Trophoblast cell (in vitro differentiated cells and primary cell): ENCODE measurements at regions not wholly inside any gene's neighbourhood (a gene's known extent, or its start where the extent isn't known, plus 50 kb on each side); places are given as distances from the start of the nearest gene placed in this dataset.

Experiments used
- DNase-seq, 2 donors: peaks; one replicate each; pipeline ENCODE4 v3.0.0-alpha.2; 2016
- H2AFZ ChIP-seq: 2 replicates; pipeline ENCODE4 v1.6.1; 2013; ENCODE audit warnings: low read length, moderate library complexity, mild to moderate bottlenecking; ENCODE audit not compliant: insufficient read depth, poor library complexity
- H2AK5ac ChIP-seq: 2 replicates; pipeline ENCODE4 v1.6.1; 2013; ENCODE audit warnings: mild to moderate bottlenecking, low read length
- H2BK120ac ChIP-seq: 2 replicates; pipeline ENCODE4 v1.6.1; 2013; ENCODE audit warnings: low read length, mild to moderate bottlenecking, moderate library complexity; ENCODE audit not compliant: insufficient read depth, poor library complexity
- H2BK12ac ChIP-seq: 2 replicates; pipeline ENCODE4 v1.6.1; 2013; ENCODE audit warnings: mild to moderate bottlenecking, low read length, moderate library complexity
- H2BK5ac ChIP-seq: 2 replicates; pipeline ENCODE4 v1.6.1; 2013; ENCODE audit warnings: low read length, low read depth, moderate library complexity, mild to moderate bottlenecking; ENCODE audit not compliant: poor library complexity
- H3K14ac ChIP-seq: 2 replicates; pipeline ENCODE4 v1.6.1; 2013; ENCODE audit warnings: mild to moderate bottlenecking, low read length
- H3K18ac ChIP-seq: 2 replicates; pipeline ENCODE4 v1.6.1; 2013; ENCODE audit warnings: mild to moderate bottlenecking, low read length
- H3K23ac ChIP-seq: 2 replicates; pipeline ENCODE4 v1.6.1; 2013; ENCODE audit warnings: low read length
- H3K27ac ChIP-seq: 2 replicates; pipeline ENCODE4 v1.5.1; 2013; ENCODE audit warnings: low read depth, mild to moderate bottlenecking, inconsistent platforms, low read length, moderate library complexity
- H3K27me3 ChIP-seq: 2 replicates; pipeline ENCODE4 v1.6.1; 2013; ENCODE audit warnings: inconsistent platforms, mild to moderate bottlenecking, low read length, moderate library complexity; ENCODE audit not compliant: insufficient read depth
- H3K36me3 ChIP-seq, 2 experiments: 1 replicate in 1 of 2; 2 replicates in 1 of 2; pipeline ENCODE4 v1.6.1; 2013; ENCODE audit warnings: low read length in 2 of 2, mild to moderate bottlenecking in 2 of 2, moderate library complexity in 1 of 2; ENCODE audit not compliant: insufficient read depth in 2 of 2, control insufficient read depth in 1 of 2
- H3K4ac ChIP-seq: 2 replicates; pipeline ENCODE4 v1.6.1; 2013; ENCODE audit warnings: low read depth, mild to moderate bottlenecking, low read length, moderate library complexity
- H3K4me1 ChIP-seq, 2 experiments: 1 replicate in 1 of 2; 2 replicates in 1 of 2; pipeline ENCODE4 v1.6.1; 2013; ENCODE audit warnings: low read length in 2 of 2, mild to moderate bottlenecking in 2 of 2, moderate library complexity in 1 of 2; ENCODE audit not compliant: insufficient read depth in 2 of 2, control insufficient read depth in 1 of 2
- H3K4me2 ChIP-seq: 2 replicates; pipeline ENCODE4 v1.6.1; 2013; ENCODE audit warnings: inconsistent platforms, mild to moderate bottlenecking, low read length, moderate library complexity
- H3K4me3 ChIP-seq: 2 replicates; pipeline ENCODE4 v1.5.1; 2013; ENCODE audit warnings: mild to moderate bottlenecking, low read depth, low read length, inconsistent platforms
- H3K79me1 ChIP-seq: one replicate; pipeline ENCODE4 v1.6.1; 2013; ENCODE audit warnings: low read length
- H3K79me2 ChIP-seq: 2 replicates; pipeline ENCODE4 v1.6.1; 2013; ENCODE audit warnings: low read length, mild to moderate bottlenecking; ENCODE audit not compliant: control insufficient read depth, insufficient read depth, poor library complexity
- H3K9ac ChIP-seq: 2 replicates; pipeline ENCODE4 v1.6.1; 2013; ENCODE audit warnings: mild to moderate bottlenecking, low read length
- H3K9me3 ChIP-seq: 2 replicates; pipeline ENCODE4 v1.6.1; 2013; ENCODE audit warnings: low read depth, mild to moderate bottlenecking, control low read depth, inconsistent platforms, low read length; ENCODE audit not compliant: insufficient read depth
- H4K12ac ChIP-seq: 2 replicates; pipeline ENCODE4 v1.6.1; 2013; ENCODE audit warnings: low read depth, mild to moderate bottlenecking, low read length, moderate library complexity
- H4K8ac ChIP-seq: 2 replicates; pipeline ENCODE4 v1.6.1; 2013; ENCODE audit warnings: low read depth, mild to moderate bottlenecking, low read length, moderate library complexity
- H4K91ac ChIP-seq: one replicate; pipeline ENCODE4 v1.6.1; 2013; ENCODE audit warnings: low read depth, mild to moderate bottlenecking, low read length, moderate library complexity
- WGBS: extraction: QIAGEN DNeasy Blood & Tissue Kit; methylation state at CpG from one replicate; pipeline ENCODE4 v1.1.7; 2013; ENCODE audit warnings: missing lambda C conversion rate; ENCODE audit not compliant: insufficient read length, insufficient coverage; ENCODE audit errors: extremely low coverage; 5-methylcytosine and 5-hydroxymethylcytosine counted together

DNA sequence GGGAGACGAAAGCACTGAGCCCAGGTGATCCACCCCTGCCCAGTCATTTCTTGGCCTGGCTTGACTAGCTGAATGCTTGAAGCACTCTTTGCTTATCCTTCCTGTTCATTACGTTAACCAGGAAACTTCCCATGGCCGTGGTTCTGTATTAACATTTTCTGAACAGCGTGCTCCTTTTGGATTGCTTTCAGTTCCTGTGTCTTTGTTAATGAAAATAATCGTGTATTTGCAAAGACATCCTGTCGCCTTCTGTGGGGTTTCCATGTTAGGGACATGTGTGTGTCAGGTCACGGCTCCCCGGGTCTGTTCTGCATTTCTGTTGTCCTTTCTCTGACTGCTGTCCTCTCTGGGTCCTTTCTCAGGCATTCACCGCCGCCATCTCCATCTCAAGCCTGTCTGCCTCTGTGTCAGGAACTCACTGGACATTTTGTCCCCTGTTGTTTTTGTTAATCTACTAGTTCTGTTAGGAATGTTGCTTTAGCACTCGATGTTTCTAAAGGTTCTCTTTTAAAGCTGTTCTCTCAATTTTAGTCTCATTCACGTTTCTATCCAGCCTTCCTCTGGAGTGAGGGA, 434.1 kb upstream of the HS6ST1 start:
- whole genome bisulfite sequencing = no CpG with 5 or more reads among the region's 12 CpGs
- Histone ChIP-seq H2BK120ac (no peak overlapping the region), H3K79me2 (no peaks in the 10 kb centered on the region), H3K79me1 (no peaks in the 10 kb centered on the region), H3K27ac (no peak overlapping the region), H4K12ac (no peak overlapping the region), H3K14ac (no peak overlapping the region), H3K18ac (no peak overlapping the region), H3K4me2 (no peak overlapping the region), H2BK12ac (no peak overlapping the region), H3K4me3 (no peak overlapping the region), H2AFZ (no peak overlapping the region), H4K91ac (no peak overlapping the region), H3K36me3 (no peaks in the 10 kb centered on the region), H2BK5ac (no peak overlapping the region), H3K4me1 (no peaks in the 10 kb centered on the region), H3K27me3 (no peaks in the 10 kb centered on the region), H3K23ac (no peak overlapping the region), H3K4ac (no peak overlapping the region), H4K8ac (no peak overlapping the region), H3K9ac (no peak overlapping the region), H3K9me3 (peaks cover 4% of the 10 kb centered on the region), H2AK5ac (no peak overlapping the region)
- no peak for DNase-seq

GRCh38 chr2:128753321-128753720, 434.7 kb upstream of the HS6ST1 start:
- no peak for DNase-seq
- Histone ChIP-seq H3K9me3 (peaks cover 4% of the 10 kb centered on the region), H3K14ac (no peak overlapping the region), H3K36me3 (no peaks in the 10 kb centered on the region), H4K91ac (no peak overlapping the region), H2BK5ac (no peak overlapping the region), H3K23ac (no peak overlapping the region), H3K4me3 (no peak overlapping the region), H3K4me1 (no peaks in the 10 kb centered on the region), H4K8ac (no peak overlapping the region), H2BK12ac (no peak overlapping the region), H4K12ac (no peak overlapping the region), H3K18ac (no peak overlapping the region), H2BK120ac (no peak overlapping the region), H3K79me2 (no peaks in the 10 kb centered on the region), H3K4me2 (no peak overlapping the region), H2AK5ac (no peak overlapping the region), H3K79me1 (no peaks in the 10 kb centered on the region), H3K27me3 (no peaks in the 10 kb centered on the region), H3K9ac (no peak overlapping the region), H3K4ac (no peak overlapping the region), H3K27ac (no peak overlapping the region), H2AFZ (no peak overlapping the region)
- WGBS = no CpG with 5 or more reads among the region's 7 CpGs

- WGBS = no CpG with 5 or more reads among the region's 6 CpGs
- H3K4me2 ChIP-seq = no peak overlapping the region
- no peak overlapping the region for H4K12ac ChIP-seq
- no peak overlapping the region for H3K9ac ChIP-seq
- no peak overlapping the region for H2BK12ac ChIP-seq
- no peak overlapping the region for H2BK5ac ChIP-seq
- H3K79me1 ChIP-seq = no peaks in the 10 kb centered on the region
- no peaks in the 10 kb centered on the region for H3K36me3 ChIP-seq
- no peak overlapping the region for H2AFZ ChIP-seq
- no peak overlapping the region for H3K4ac ChIP-seq
- H3K23ac ChIP-seq = no peak overlapping the region
- H2BK120ac ChIP-seq = no peak overlapping the region
- H3K4me1 ChIP-seq = no peaks in the 10 kb centered on the region
- no peak overlapping the region for H3K18ac ChIP-seq
- H4K8ac ChIP-seq = no peak overlapping the region
- no peak overlapping the region for H2AK5ac ChIP-seq
- no peaks in the 10 kb centered on the region for H3K79me2 ChIP-seq
- peaks cover 4% of the 10 kb centered on the region for H3K9me3 ChIP-seq
- H3K14ac ChIP-seq = no peak overlapping the region
- no peak overlapping the region for H4K91ac ChIP-seq
- H3K27me3 ChIP-seq = no peaks in the 10 kb centered on the region
- H3K4me3 ChIP-seq = no peak overlapping the region
- H3K27ac ChIP-seq = no peak overlapping the region
- no peak for DNase-seq
Observed at GRCh38 chr2:128753800-128754199, 435.1 kb upstream of the HS6ST1 start.

DNA sequence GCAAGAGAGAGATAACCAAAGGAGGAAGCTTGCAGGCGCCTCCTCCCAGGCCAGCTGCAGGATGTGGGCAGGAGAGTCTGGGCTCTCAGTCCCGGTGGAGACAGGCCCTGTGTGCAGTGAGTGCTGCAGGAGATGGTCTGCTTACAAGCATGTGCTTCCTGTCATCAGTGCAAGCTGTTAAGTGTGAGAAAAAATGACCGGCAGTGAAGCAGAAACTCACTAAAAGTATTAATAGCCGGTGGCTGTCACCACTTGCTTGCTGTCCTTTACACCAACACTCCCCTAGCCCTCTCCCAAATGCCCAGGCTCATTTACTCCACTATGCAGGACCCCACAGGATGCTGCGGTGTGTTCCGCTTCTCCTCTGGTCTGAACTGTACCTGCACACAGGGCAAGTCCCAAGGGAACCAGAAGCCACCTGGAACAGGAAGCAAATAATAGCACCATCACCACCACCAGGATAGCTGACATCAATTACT, 435.6 kb upstream of the HS6ST1 start:
- Histone ChIP-seq H3K23ac (no peak overlapping the region), H3K4me2 (no peak overlapping the region), H3K79me2 (no peaks in the 10 kb centered on the region), H2BK5ac (no peak overlapping the region), H3K14ac (no peak overlapping the region), H2BK120ac (no peak overlapping the region), H3K4ac (no peak overlapping the region), H3K79me1 (no peaks in the 10 kb centered on the region), H3K4me1 (no peaks in the 10 kb centered on the region), H3K4me3 (no peak overlapping the region), H3K36me3 (no peaks in the 10 kb centered on the region), H4K12ac (no peak overlapping the region), H4K8ac (no peak overlapping the region), H3K27ac (no peak overlapping the region), H3K9ac (no peak overlapping the region), H3K27me3 (no peaks in the 10 kb centered on the region), H2AK5ac (no peak overlapping the region), H3K9me3 (peaks cover 4% of the 10 kb centered on the region), H3K18ac (no peak overlapping the region), H2BK12ac (no peak overlapping the region), H4K91ac (no peak overlapping the region), H2AFZ (no peak overlapping the region)
- no CpG with 5 or more reads among the region's 6 CpGs for WGBS
- DNase-seq = no peak
